ENCODE measurements at regions not wholly inside any gene's neighbourhood (a gene's known extent, or its start where the extent isn't known, plus 50 kb on each side); places are given as distances from the start of the nearest gene placed in this dataset.
"Not testable (repeated sequence)": the region's sequence is repeated elsewhere in the genome, so short reads cannot be mapped to it uniquely, and the experiment has no call there.

- DNase-seq (ENCODE audit: low read depth): no peak
These were observed 1633.9 kb downstream of the GRIK2 start for GRCh38 chr6:103027271-103027931.

GRCh38 chr6:103018426-103018825, 1624.9 kb downstream of the GRIK2 start:
- DNase-seq (ENCODE audit: low read depth): no peak

- no peak for DNase-seq (ENCODE audit: low read depth)
These were observed 1624.4 kb downstream of the GRIK2 start for GRCh38 chr6:103017878-103018277.

- DNase-seq (ENCODE audit: low read depth): no peak
These were observed 1618.1 kb downstream of the GRIK2 start for GRCh38 chr6:103011605-103012004.

- no peak for DNase-seq (ENCODE audit: low read depth)
These were observed 1608.8 kb downstream of the GRIK2 start for GRCh38 chr6:103002282-103002681.

GRCh38 chr6:103001724-103002123, 1608.2 kb downstream of the GRIK2 start:
- no peak for DNase-seq (ENCODE audit: low read depth)

- no peak for DNase-seq (ENCODE audit: low read depth)
These were observed 1607.2 kb downstream of the GRIK2 start for GRCh38 chr6:103000688-103001087.

GRCh38 chr6:102995491-102995890, 1602.0 kb downstream of the GRIK2 start:
- no peak for DNase-seq (ENCODE audit: low read depth)

- DNase-seq (ENCODE audit: low read depth): no peak
These were observed 1601.4 kb downstream of the GRIK2 start for GRCh38 chr6:102994866-102995265.

GRCh38 chr6:102986086-102986485, 1592.6 kb downstream of the GRIK2 start:
- no peak for DNase-seq (ENCODE audit: low read depth)

GRCh38 chr6:102984357-102984756, 1590.8 kb downstream of the GRIK2 start:
- no peak for DNase-seq (ENCODE audit: low read depth)

- DNase-seq (ENCODE audit: low read depth): no peak
These were observed 1588.0 kb downstream of the GRIK2 start for GRCh38 chr6:102981490-102982015.

- DNase-seq (ENCODE audit: low read depth): no peak
These were observed 1587.4 kb downstream of the GRIK2 start for GRCh38 chr6:102980951-102981350.

GRCh38 chr6:102961902-102962301, 1568.4 kb downstream of the GRIK2 start:
- DNase-seq (ENCODE audit: low read depth): no peak

- DNase-seq (ENCODE audit: low read depth): no peak
These were observed 1557.5 kb downstream of the GRIK2 start for GRCh38 chr6:102950967-102951366.

GRCh38 chr6:102944475-102944874, 1551.0 kb downstream of the GRIK2 start:
- DNase-seq (ENCODE audit: low read depth): no peak

GRCh38 chr6:102942206-102942605, 1548.7 kb downstream of the GRIK2 start:
- no peak for DNase-seq (ENCODE audit: low read depth)

GRCh38 chr6:102936959-102937358, 1543.5 kb downstream of the GRIK2 start:
- DNase-seq (ENCODE audit: low read depth): no peak

GRCh38 chr6:102928109-102928508, 1534.6 kb downstream of the GRIK2 start:
- no peak for DNase-seq (ENCODE audit: low read depth)

- no peak for DNase-seq (ENCODE audit: low read depth)
These were observed 1524.7 kb downstream of the GRIK2 start for GRCh38 chr6:102918161-102918560.

GRCh38 chr6:102911571-102911970, 1518.1 kb downstream of the GRIK2 start:
- no peak for DNase-seq (ENCODE audit: low read depth)

GRCh38 chr6:102910701-102911139, 1517.2 kb downstream of the GRIK2 start:
- DNase-seq (ENCODE audit: low read depth): not testable (repeated sequence)

GRCh38 chr6:102907181-102907580, 1513.7 kb downstream of the GRIK2 start:
- DNase-seq (ENCODE audit: low read depth): no peak

GRCh38 chr6:102902471-102902870, 1509.0 kb downstream of the GRIK2 start:
- DNase-seq (ENCODE audit: low read depth): no peak

Data from fibroblast of gingiva (primary cell).